OCI-LY3 (cell line): ENCODE measurements at regions not wholly inside any gene's neighbourhood (a gene's known extent, or its start where the extent isn't known, plus 50 kb on each side); places are given as distances from the start of the nearest gene placed in this dataset.

Experiments used
- H2AFZ ChIP-seq: fragments of 200-600, 300-600 bp; shearing (Covaris generic); 2 replicates; pipeline ENCODE4 v1.6.0; 2014; ENCODE audit warnings: antibody characterized with exemption, low read depth, low read length
- H3K27ac ChIP-seq: fragments of 200-600, 300-600 bp; sonication (generic); 2 replicates; pipeline ENCODE4 v1.5.1; 2014; ENCODE audit warnings: mild to moderate bottlenecking, low read length, moderate library complexity, mixed read lengths
- H3K27me3 ChIP-seq: fragments of 200-600, 300-600 bp; sonication (generic); 2 replicates; pipeline ENCODE4 v1.6.1; 2014; ENCODE audit warnings: low read depth, low read length, mixed read lengths
- H3K36me3 ChIP-seq: fragments of 200-600, 300-600 bp; sonication (generic); replicated peaks from 2 replicates; pipeline ENCODE3; 2014; ENCODE audit warnings: low read depth, low read length, mixed read lengths
- H3K4me1 ChIP-seq: fragments of 300-600, 200-600 bp; sonication (generic); 2 replicates; pipeline ENCODE4 v1.6.1; 2014; ENCODE audit warnings: low read length, mixed read lengths
- H3K4me2 ChIP-seq: fragments of 200-600, 300-600 bp; sonication (generic); 2 replicates; pipeline ENCODE4 v1.6.1; 2014; ENCODE audit warnings: low read length, mixed read lengths
- H3K4me3 ChIP-seq: fragments of 300-600, 200-600 bp; sonication (generic); 2 replicates; pipeline ENCODE4 v1.5.1; 2014; ENCODE audit warnings: antibody characterized with exemption, mild to moderate bottlenecking, low read length, moderate library complexity
- H3K79me2 ChIP-seq: fragments of 300-600, 200-600 bp; shearing (Covaris generic); 2 replicates; pipeline ENCODE4 v1.6.1; 2014; ENCODE audit warnings: mild to moderate bottlenecking, low read length, mixed read lengths
- H3K9ac ChIP-seq: fragments of 300-600, 200-600 bp; shearing (Covaris generic); 2 replicates; pipeline ENCODE4 v1.6.0; 2014; ENCODE audit warnings: mild to moderate bottlenecking, low read length, moderate library complexity
- H3K9me3 ChIP-seq: fragments of 200-600, 300-600 bp; shearing (Covaris generic); 2 replicates; pipeline ENCODE4 v1.6.1; 2014; ENCODE audit warnings: low read length, mixed read lengths; ENCODE audit not compliant: insufficient read depth
- H4K20me1 ChIP-seq: fragments of 200-600, 300-600 bp; sonication (generic); 2 replicates; pipeline ENCODE4 v1.6.1; 2016; ENCODE audit warnings: low read length, mixed read lengths; ENCODE audit not compliant: insufficient read depth
- CTCF ChIP-seq: fragments of 200-600, 300-600 bp; sonication (generic); IDR thresholded peaks from 2 replicates; pipeline ENCODE4 v1.5.1; 2014; ENCODE audit warnings: antibody characterized with exemption, low read length, low read depth
- EZH2phosphoT487 ChIP-seq: fragments of 200-600 bp; shearing (Covaris generic); IDR thresholded peaks from 2 replicates; pipeline ENCODE4 v1.6.1; 2018; ENCODE audit warnings: antibody characterized with exemption, mixed run types, low read depth

DNA sequence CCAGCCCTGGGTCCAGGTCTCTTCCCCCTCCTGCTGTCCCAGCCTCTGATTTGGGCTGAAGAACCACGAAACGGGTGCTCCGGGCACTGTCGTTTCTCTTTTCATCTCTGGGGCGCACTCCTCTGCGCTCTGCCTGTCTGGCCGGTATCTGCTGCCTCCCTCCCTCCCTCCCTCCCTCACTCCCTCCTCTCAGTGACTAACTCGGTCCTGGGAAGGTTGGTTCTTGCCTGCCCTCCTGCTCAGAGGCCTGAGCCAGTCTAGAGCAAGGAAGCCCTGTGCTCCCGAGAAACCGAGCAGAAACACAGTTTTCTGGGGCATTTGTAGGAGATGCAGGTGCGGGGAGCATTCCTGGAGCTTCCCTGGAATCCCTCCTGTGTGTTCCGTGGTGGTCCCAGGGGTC is 1235.2 kb downstream of the BRD1 start:
- no peak overlapping the region for H3K27ac ChIP-seq
- no peaks in the 10 kb centered on the region for H4K20me1 ChIP-seq
- no peaks in the 10 kb centered on the region for H3K27me3 ChIP-seq
- no peak overlapping the region for H3K9ac ChIP-seq
- H3K4me3 ChIP-seq = no peak overlapping the region
- no peak overlapping the region for H2AFZ ChIP-seq
- TF ChIP-seq EZH2phosphoT487 (no peak), CTCF (no peak)
- H3K36me3 ChIP-seq = no peaks in the 10 kb centered on the region
- H3K4me2 ChIP-seq = no peak overlapping the region
- no peaks in the 10 kb centered on the region for H3K79me2 ChIP-seq
- no peaks in the 10 kb centered on the region for H3K4me1 ChIP-seq
- no peaks in the 10 kb centered on the region for H3K9me3 ChIP-seq

DNA sequence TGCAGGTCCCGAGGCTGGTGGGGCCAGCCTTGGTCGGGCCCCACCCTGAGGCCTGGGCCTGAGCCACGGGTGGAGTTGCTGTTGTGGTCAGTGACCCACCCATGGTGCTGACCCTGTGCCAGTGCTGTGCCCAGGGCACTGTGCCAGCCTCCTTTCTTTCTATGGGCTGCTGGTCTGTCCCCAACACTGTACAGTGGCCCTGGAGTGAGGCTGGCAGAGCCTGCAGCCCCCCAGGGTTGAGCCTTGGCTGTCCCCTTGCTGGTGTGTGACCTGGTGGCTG is 1235.7 kb downstream of the BRD1 start:
- Histone ChIP-seq H3K4me1 (no peaks in the 10 kb centered on the region), H3K9ac (no peak overlapping the region), H3K4me3 (no peak overlapping the region), H3K79me2 (no peaks in the 10 kb centered on the region), H3K27me3 (no peaks in the 10 kb centered on the region), H4K20me1 (no peaks in the 10 kb centered on the region), H3K4me2 (no peak overlapping the region), H3K9me3 (no peaks in the 10 kb centered on the region), H2AFZ (no peak overlapping the region), H3K27ac (no peak overlapping the region), H3K36me3 (no peaks in the 10 kb centered on the region)
- TF ChIP-seq CTCF = no peak
- no peak for TF ChIP-seq EZH2phosphoT487

DNA sequence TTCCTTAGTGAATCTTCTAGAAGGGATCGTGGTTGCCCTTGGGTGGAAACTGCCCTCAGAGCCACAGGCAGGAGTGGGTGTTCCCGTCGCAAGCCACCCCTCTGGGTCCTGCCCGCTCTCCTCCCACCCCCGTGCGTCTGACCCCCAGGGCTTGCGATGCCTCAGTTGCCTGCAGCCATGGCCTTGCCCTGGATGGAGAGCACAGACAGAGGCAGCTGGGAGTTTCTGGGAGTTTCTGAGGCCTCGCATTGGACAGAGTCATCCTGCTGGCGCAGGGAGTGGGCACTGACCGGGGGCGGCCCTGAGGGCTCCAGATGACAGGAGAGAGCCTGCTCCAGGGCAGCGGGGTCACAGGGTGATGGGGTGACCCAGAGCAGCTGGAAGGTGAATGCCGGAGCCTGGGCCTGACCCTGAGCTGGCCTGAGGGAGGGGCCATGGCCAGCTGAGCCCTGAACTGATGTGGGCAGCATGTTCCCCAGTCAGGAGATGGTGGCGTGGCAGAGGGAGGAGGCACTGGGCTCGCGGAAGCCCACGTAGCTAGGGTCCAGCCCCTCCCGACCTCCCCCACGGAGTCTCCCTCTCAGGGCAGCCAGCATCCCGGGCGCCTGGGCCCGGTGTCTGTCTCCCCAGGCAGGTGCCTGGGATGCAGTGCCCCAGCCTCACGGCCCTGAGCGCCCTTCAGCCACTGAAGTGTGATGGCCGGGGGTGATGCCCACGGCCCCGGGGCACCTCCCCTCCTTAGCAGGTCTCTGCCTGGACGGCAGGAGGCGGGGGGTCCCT is 1236.2 kb downstream of the BRD1 start:
- Histone ChIP-seq H3K9me3 (no peaks in the 10 kb centered on the region), H2AFZ (no peak overlapping the region), H3K4me2 (no peak overlapping the region), H4K20me1 (no peaks in the 10 kb centered on the region), H3K27me3 (no peaks in the 10 kb centered on the region), H3K4me3 (no peak overlapping the region), H3K9ac (no peak overlapping the region), H3K79me2 (no peaks in the 10 kb centered on the region), H3K27ac (no peak overlapping the region), H3K36me3 (no peaks in the 10 kb centered on the region), H3K4me1 (no peaks in the 10 kb centered on the region)
- no peak for TF ChIP-seq CTCF

- H3K27me3 ChIP-seq = no peaks in the 10 kb centered on the region
- H3K4me2 ChIP-seq = no peak overlapping the region
- H3K79me2 ChIP-seq = no peaks in the 10 kb centered on the region
- no peak overlapping the region for H3K4me3 ChIP-seq
- H4K20me1 ChIP-seq = no peaks in the 10 kb centered on the region
- no peak overlapping the region for H3K27ac ChIP-seq
- TF ChIP-seq CTCF = no peak
- H3K4me1 ChIP-seq = no peaks in the 10 kb centered on the region
- H2AFZ ChIP-seq = no peak overlapping the region
- H3K9ac ChIP-seq = no peak overlapping the region
- peaks cover 7% of the 10 kb centered on the region; the same call in 1 of the 2 replicates for H3K9me3 ChIP-seq
- H3K36me3 ChIP-seq = no peaks in the 10 kb centered on the region
Observed at GRCh38 chr22:48589901-48590300, 1237.8 kb downstream of the BRD1 start.
